Small intestine (tissue), 7 donors: ENCODE measurements at regions not wholly inside any gene's neighbourhood (a gene's known extent, or its start where the extent isn't known, plus 50 kb on each side); places are given as distances from the start of the nearest gene placed in this dataset.

Source experiments
- DNase-seq, 2 donors: peaks; one replicate each; pipeline versions ENCODE4 v3.0.0 to v3.0.0-alpha.2; 2013
- FAIRE-seq: peaks from 2 replicates; lab custom pipeline; 2012; peaks lifted over from hg19 to GRCh38; lab: Jason Lieb, UNC
- H3K27ac ChIP-seq, 3 donors: one replicate each; pipeline ENCODE4 v1.5.1; 2013; ENCODE audit warnings: low read length in 2 of 3, mild to moderate bottlenecking in 2 of 3, control low read depth in 1 of 3, inconsistent platforms in 1 of 3, low read depth in 1 of 3, moderate library complexity in 1 of 3
- H3K27me3 ChIP-seq, 3 donors: one replicate each; pipeline ENCODE4 v1.6.1; 2013; ENCODE audit warnings: low read length in 3 of 3, inconsistent platforms in 1 of 3; ENCODE audit not compliant: control insufficient read depth in 3 of 3, insufficient read depth in 3 of 3
- H3K36me3 ChIP-seq, 3 donors: one replicate each; pipeline ENCODE4 v1.6.1; 2013; ENCODE audit warnings: low read length in 3 of 3, inconsistent platforms in 1 of 3, low read depth in 1 of 3, mild to moderate bottlenecking in 1 of 3, moderate library complexity in 1 of 3; ENCODE audit not compliant: control insufficient read depth in 3 of 3, insufficient read depth in 2 of 3
- H3K4me1 ChIP-seq, 3 donors: one replicate each; pipeline ENCODE4 v1.6.1; 2013; ENCODE audit warnings: low read length in 2 of 3, inconsistent platforms in 1 of 3, low read depth in 1 of 3, mild to moderate bottlenecking in 1 of 3, moderate library complexity in 1 of 3; ENCODE audit not compliant: control insufficient read depth in 3 of 3, insufficient read depth in 2 of 3
- H3K4me3 ChIP-seq, 3 donors: one replicate each; pipeline ENCODE4 v1.5.1; 2013; ENCODE audit warnings: low read length in 3 of 3, control low read depth in 1 of 3, inconsistent platforms in 1 of 3, low read depth in 1 of 3, mild to moderate bottlenecking in 1 of 3, moderate library complexity in 1 of 3
- H3K9me3 ChIP-seq, 2 donors: one replicate each; pipeline ENCODE4 v1.6.1; 2013; ENCODE audit warnings: low read depth in 1 of 2, low read length in 1 of 2; ENCODE audit not compliant: control insufficient read depth in 2 of 2, insufficient read depth in 1 of 2
- WGBS, 3 donors: extraction: QIAGEN DNeasy Blood & Tissue Kit; methylation state at CpG; one replicate each; pipeline ENCODE4 v1.1.7; 2013; 5-methylcytosine and 5-hydroxymethylcytosine counted together
- donor health status: healthy with polysubstance abuse.
- donor health status: control.
- donor health status: control.
- donor health status: Bipolar disorder and iron deficiency.
- donor health status: healthy.

DNA sequence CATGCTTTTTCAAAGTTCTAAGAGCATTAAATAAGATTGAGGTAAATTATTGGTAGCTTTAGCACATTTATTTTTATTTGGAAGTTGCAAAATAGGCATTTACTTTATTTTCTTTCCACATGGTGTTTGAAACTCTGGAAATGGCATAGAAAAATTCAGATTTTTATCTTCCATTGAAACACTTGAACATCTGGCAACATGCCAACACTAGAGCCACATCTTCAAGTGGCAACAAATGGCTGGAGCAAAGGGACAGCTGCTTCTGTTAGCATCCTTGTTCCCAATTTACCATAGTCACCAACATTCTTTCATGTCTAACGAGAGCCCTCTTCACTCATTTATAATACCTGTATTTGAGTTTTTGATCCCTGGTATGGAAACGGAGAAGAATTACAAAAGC, 539.9 kb downstream of the ZNF608 start:
- no peaks in the 10 kb centered on the region for H3K36me3 ChIP-seq
- no peak overlapping the region for H3K4me3 ChIP-seq
- H3K27me3 ChIP-seq: no peaks in the 10 kb centered on the region
- FAIRE-seq (no peak), DNase-seq (no peak)
- 62 to 82% (median 65%) methylated on average over 2 of the region's 2 CpGs for WGBS, 3 donors
- H3K4me1 ChIP-seq: peaks cover 0 to 7% (median 0%) of the 10 kb centered on the region in 3 donors
- H3K27ac ChIP-seq: no peak overlapping the region
- H3K9me3 ChIP-seq: peaks cover 2 to 26% of the 10 kb centered on the region in 2 donors

GRCh38 chr5:124203303-124203702, 543.1 kb downstream of the ZNF608 start:
- FAIRE-seq: no peak
- 92 to 97% (median 94%) methylated on average over 4 of the region's 4 CpGs for WGBS, 3 donors
- Histone ChIP-seq H3K27ac (no peak overlapping the region), H3K4me3 (no peak overlapping the region), H3K27me3 (no peaks in the 10 kb centered on the region), H3K9me3 (peaks cover 2 to 26% of the 10 kb centered on the region in 2 donors), H3K4me1 (peaks cover 0 to 5% (median 0%) of the 10 kb centered on the region in 3 donors), H3K36me3 (no peaks in the 10 kb centered on the region)
- no peak for DNase-seq

- Histone ChIP-seq H3K4me1 (no peaks in the 10 kb centered on the region), H3K9me3 (peaks cover 2 to 26% of the 10 kb centered on the region in 2 donors)
Measured at GRCh38 chr5:124200381-124200780, 546.1 kb downstream of the ZNF608 start.

GRCh38 chr5:124199893-124200292, 546.5 kb downstream of the ZNF608 start:
- H3K36me3 ChIP-seq: no peaks in the 10 kb centered on the region
- no peaks in the 10 kb centered on the region for H3K27me3 ChIP-seq
- no peak overlapping the region for H3K4me3 ChIP-seq
- H3K9me3 ChIP-seq: peaks cover 2 to 26% of the 10 kb centered on the region in 2 donors
- no peaks in the 10 kb centered on the region for H3K4me1 ChIP-seq
- no peak overlapping the region for H3K27ac ChIP-seq
- FAIRE-seq: no peak
- no peak for DNase-seq
- WGBS, 3 donors: 67 to 71% (median 68%) methylated on average over 3 of the region's 3 CpGs

More at GRCh38 chr5:124200381-124200780, 546.1 kb downstream of the ZNF608 start:
- H3K27me3 ChIP-seq: no peaks in the 10 kb centered on the region
- DNase-seq (no peak), FAIRE-seq (no peak)
- WGBS, 3 donors: 59 to 82% (median 69%) methylated on average over 1 of the region's 1 CpG
- no peaks in the 10 kb centered on the region for H3K36me3 ChIP-seq
- no peak overlapping the region for H3K4me3 ChIP-seq
- H3K27ac ChIP-seq: no peak overlapping the region

- no peak overlapping the region for H3K27ac ChIP-seq
- FAIRE-seq (no peak), DNase-seq (no peak)
- WGBS, 3 donors: 52 to 71% (median 64%) methylated on average over 2 of the region's 2 CpGs
- H3K4me3 ChIP-seq: no peak overlapping the region
- H3K4me1 ChIP-seq: no peaks in the 10 kb centered on the region
- H3K36me3 ChIP-seq: no peaks in the 10 kb centered on the region
- no peaks in the 10 kb centered on the region for H3K27me3 ChIP-seq
- no peaks in the 10 kb centered on the region for H3K9me3 ChIP-seq
Measured at GRCh38 chr5:124195411-124195810, 551.0 kb downstream of the ZNF608 start.

DNA sequence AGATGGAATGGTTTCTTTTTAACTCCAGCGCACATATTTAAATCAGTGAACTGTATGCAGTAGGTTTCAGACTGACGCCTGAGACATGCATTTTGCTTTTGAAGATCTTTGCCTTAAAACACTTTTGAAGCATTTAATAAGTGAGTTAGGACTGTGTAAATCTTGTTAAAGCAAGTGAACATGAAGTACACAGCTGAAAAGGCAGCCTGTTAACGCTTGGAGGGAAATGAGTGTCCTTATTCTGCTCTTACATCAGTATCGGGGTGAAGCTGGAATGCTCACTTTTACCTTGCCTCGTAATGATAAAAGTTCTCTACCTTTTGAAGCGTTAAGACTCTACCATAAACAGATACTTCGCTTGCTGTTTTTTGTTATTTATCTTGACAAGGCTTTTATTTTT, 552.2 kb downstream of the ZNF608 start:
- no peak for DNase-seq
- no peak for FAIRE-seq

DNA sequence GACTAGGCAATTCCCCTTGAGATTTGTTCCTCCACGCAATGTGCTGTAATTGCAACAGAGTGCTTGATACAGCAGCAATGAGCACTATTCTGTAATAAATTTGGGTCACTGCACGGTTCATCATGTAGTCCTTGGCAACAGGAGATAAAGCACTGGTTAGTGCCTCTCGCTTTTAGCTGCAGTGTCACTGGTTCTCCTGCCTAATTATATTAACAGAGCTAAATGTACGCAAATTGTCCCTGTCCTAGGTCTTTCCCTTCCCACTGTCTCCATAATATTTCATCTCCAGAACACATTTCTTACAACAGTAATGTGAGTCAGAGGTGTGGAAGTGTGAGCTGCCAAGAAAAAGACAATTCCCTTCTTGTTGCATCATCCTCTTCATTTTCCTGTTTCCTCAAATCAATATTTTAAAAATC, 553.1 kb downstream of the ZNF608 start:
- Histone ChIP-seq H3K27me3 (no peaks in the 10 kb centered on the region), H3K36me3 (no peaks in the 10 kb centered on the region), H3K27ac (no peak overlapping the region), H3K4me1 (no peaks in the 10 kb centered on the region), H3K9me3 (no peaks in the 10 kb centered on the region), H3K4me3 (no peak overlapping the region)
- FAIRE-seq (no peak), DNase-seq (no peak)
- WGBS, 3 donors: 75 to 83% (median 83%) methylated on average over 4 of the region's 4 CpGs

More for the DNA sequence above, 552.2 kb downstream of the ZNF608 start:
- H3K4me3 ChIP-seq: no peak overlapping the region
- H3K4me1 ChIP-seq: no peaks in the 10 kb centered on the region
- H3K36me3 ChIP-seq: no peaks in the 10 kb centered on the region
- no peaks in the 10 kb centered on the region for H3K27me3 ChIP-seq
- WGBS, 3 donors: 91 to 93% (median 92%) methylated on average over 7 of the region's 7 CpGs
- no peak overlapping the region for H3K27ac ChIP-seq
- H3K9me3 ChIP-seq: no peaks in the 10 kb centered on the region

DNA sequence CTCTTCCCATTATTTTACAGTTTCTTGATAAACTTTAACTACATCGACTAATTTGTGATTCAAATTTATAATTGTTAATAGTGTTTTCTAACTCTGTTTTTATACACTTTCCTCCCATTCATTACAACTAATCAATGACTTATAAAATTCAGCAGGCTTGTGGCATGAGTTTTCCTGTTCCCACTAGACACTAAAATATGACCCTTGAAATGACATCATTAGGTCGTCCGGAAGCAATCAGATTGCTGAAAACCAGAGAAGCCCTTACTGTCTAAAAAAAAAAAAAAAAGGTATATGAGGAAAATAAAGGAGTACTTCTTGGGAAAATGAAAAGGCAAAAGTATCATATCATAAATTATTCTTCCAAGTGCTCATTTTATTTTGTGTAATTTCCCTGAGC, 553.7 kb downstream of the ZNF608 start:
- 80 to 90% (median 87%) methylated on average over 3 of the region's 3 CpGs for WGBS, 3 donors
- no peaks in the 10 kb centered on the region for H3K36me3 ChIP-seq
- H3K4me1 ChIP-seq: no peaks in the 10 kb centered on the region
- FAIRE-seq (no peak), DNase-seq (no peak)
- H3K27me3 ChIP-seq: no peaks in the 10 kb centered on the region
- no peak overlapping the region for H3K27ac ChIP-seq
- no peaks in the 10 kb centered on the region for H3K9me3 ChIP-seq
- no peak overlapping the region for H3K4me3 ChIP-seq

GRCh38 chr5:124185716-124186115, 560.7 kb downstream of the ZNF608 start:
- no peak for DNase-seq
- WGBS, 3 donors: 90 to 92% (median 91%) methylated on average over 3 of the region's 3 CpGs
- H3K4me1 ChIP-seq: peaks cover 0 to 1% (median 1%) of the 10 kb centered on the region in 3 donors
- H3K36me3 ChIP-seq: no peaks in the 10 kb centered on the region
- no peaks in the 10 kb centered on the region for H3K27me3 ChIP-seq
- H3K9me3 ChIP-seq: no peaks in the 10 kb centered on the region
- H3K27ac ChIP-seq: no peak overlapping the region
- no peak overlapping the region for H3K4me3 ChIP-seq
- FAIRE-seq: no peak
